ENCODE measurements at regions not wholly inside any gene's neighbourhood (a gene's known extent, or its start where the extent isn't known, plus 50 kb on each side); places are given as distances from the start of the nearest gene placed in this dataset.
A peak's percentile ranks its signal among the peaks of the same experiment; 100 is the strongest.
"Not testable (repeated sequence)": the region's sequence is repeated elsewhere in the genome, so short reads cannot be mapped to it uniquely, and the experiment has no call there.

GRCh38 chr3:27025718-27026117 lies 343.5 kb downstream of the NEK10 start:
- peak overlapping the region; percentile 71 for H3K4me2 ChIP-seq
- peak overlapping the region; percentile 57 for H3K27ac ChIP-seq
- H3K27me3 ChIP-seq, result no peaks in the 10 kb centered on the region
- peaks cover 67% of the 10 kb centered on the region for H3K4me1 ChIP-seq
- TF ChIP-seq Cebpa-rat (IDR thresholded peaks at IDR 0.05), result no peak
- H3K9me3 ChIP-seq, result peaks cover 16% of the 10 kb centered on the region
- H3K4me3 ChIP-seq, result no peak overlapping the region
- H3K9ac ChIP-seq, result no peak overlapping the region
- no peaks in the 10 kb centered on the region for H3K36me3 ChIP-seq
- no peaks in the 10 kb centered on the region for H4K20me1 ChIP-seq

GRCh38 chr3:27031476-27031875 lies 337.7 kb downstream of the NEK10 start:
- H4K20me1 ChIP-seq, result no peaks in the 10 kb centered on the region
- H3K36me3 ChIP-seq, result no peaks in the 10 kb centered on the region
- TF ChIP-seq Cebpa-rat (IDR thresholded peaks at IDR 0.05), result no peak
- peaks cover 39% of the 10 kb centered on the region for H3K4me1 ChIP-seq
- peaks cover 37% of the 10 kb centered on the region for H3K9me3 ChIP-seq
- H3K9ac ChIP-seq, result no peak overlapping the region
- H3K27ac ChIP-seq, result peak overlapping the region; percentile 36
- H3K27me3 ChIP-seq, result no peaks in the 10 kb centered on the region
- H3K4me3 ChIP-seq, result no peak overlapping the region
- H3K4me2 ChIP-seq, result peak overlapping the region; percentile 51

- H3K4me2 ChIP-seq, result no peak overlapping the region
- H3K27me3 ChIP-seq, result no peaks in the 10 kb centered on the region
- no peaks in the 10 kb centered on the region for H3K36me3 ChIP-seq
- H3K9ac ChIP-seq, result no peak overlapping the region
- no peaks in the 10 kb centered on the region for H4K20me1 ChIP-seq
- H3K4me3 ChIP-seq, result no peak overlapping the region
- no peak overlapping the region for H3K27ac ChIP-seq
- peaks cover 34% of the 10 kb centered on the region for H3K4me1 ChIP-seq
- peaks cover 22% of the 10 kb centered on the region for H3K9me3 ChIP-seq
- TF ChIP-seq Cebpa-rat (IDR thresholded peaks at IDR 0.05), result no peak
Observed at GRCh38 chr3:27034255-27034654, 334.9 kb downstream of the NEK10 start.

GRCh38 chr3:27040674-27041073 lies 328.5 kb downstream of the NEK10 start:
- Histone ChIP-seq H3K36me3 (no peaks in the 10 kb centered on the region), H3K9ac (no peak overlapping the region), H4K20me1 (no peaks in the 10 kb centered on the region), H3K27me3 (no peaks in the 10 kb centered on the region), H3K27ac (no peak overlapping the region), H3K9me3 (no peaks in the 10 kb centered on the region), H3K4me2 (no peak overlapping the region), H3K4me3 (no peak overlapping the region), H3K4me1 (peaks cover 6% of the 10 kb centered on the region)
- TF ChIP-seq Cebpa-rat (IDR thresholded peaks at IDR 0.05), result no peak

GRCh38 chr3:27042541-27042940 lies 326.6 kb downstream of the NEK10 start:
- H3K4me2 ChIP-seq, H3K4me3 ChIP-seq, H3K36me3 ChIP-seq, H3K27me3 ChIP-seq, H4K20me1 ChIP-seq, H3K9ac ChIP-seq, H3K4me1 ChIP-seq, H3K27ac ChIP-seq, H3K9me3 ChIP-seq: not testable (repeated sequence)

GRCh38 chr3:27043328-27043955 lies 325.7 kb downstream of the NEK10 start:
- H3K36me3 ChIP-seq, result no peaks in the 10 kb centered on the region
- H4K20me1 ChIP-seq, result no peaks in the 10 kb centered on the region
- H3K27ac ChIP-seq, result no peak overlapping the region
- H3K9ac ChIP-seq, result no peak overlapping the region
- H3K4me3 ChIP-seq, result no peak overlapping the region
- H3K4me1 ChIP-seq, result no peaks in the 10 kb centered on the region
- H3K4me2 ChIP-seq, result no peak overlapping the region
- H3K9me3 ChIP-seq, result peaks cover 12% of the 10 kb centered on the region
- no peak for TF ChIP-seq Cebpa-rat (IDR thresholded peaks at IDR 0.05)
- H3K27me3 ChIP-seq, result no peaks in the 10 kb centered on the region

GRCh38 chr3:27044931-27045481 lies 324.2 kb downstream of the NEK10 start:
- H3K4me1 ChIP-seq, result no peaks in the 10 kb centered on the region
- no peaks in the 10 kb centered on the region for H3K27me3 ChIP-seq
- H3K36me3 ChIP-seq, result no peaks in the 10 kb centered on the region

GRCh38 chr3:27046351-27046750 lies 322.8 kb downstream of the NEK10 start:
- Histone ChIP-seq H3K4me2 (no peak overlapping the region), H3K4me1 (no peaks in the 10 kb centered on the region), H3K9me3 (peaks cover 26% of the 10 kb centered on the region), H3K36me3 (no peaks in the 10 kb centered on the region), H3K27ac (no peak overlapping the region), H4K20me1 (no peaks in the 10 kb centered on the region), H3K4me3 (no peak overlapping the region), H3K9ac (no peak overlapping the region), H3K27me3 (no peaks in the 10 kb centered on the region)
- TF ChIP-seq Cebpa-rat (IDR thresholded peaks at IDR 0.05), result no peak

More at GRCh38 chr3:27044931-27045481, 324.2 kb downstream of the NEK10 start:
- Histone ChIP-seq H3K9me3 (peaks cover 18% of the 10 kb centered on the region), H3K4me2 (no peak overlapping the region), H3K9ac (no peak overlapping the region), H3K27ac (no peak overlapping the region), H3K4me3 (no peak overlapping the region), H4K20me1 (no peaks in the 10 kb centered on the region)
- no peak for TF ChIP-seq Cebpa-rat (IDR thresholded peaks at IDR 0.05)

GRCh38 chr3:27049792-27050191 lies 319.4 kb downstream of the NEK10 start:
- Histone ChIP-seq H3K27ac (no peak overlapping the region), H3K27me3 (no peaks in the 10 kb centered on the region), H3K4me1 (no peaks in the 10 kb centered on the region), H4K20me1 (no peaks in the 10 kb centered on the region), H3K9me3 (peaks cover 44% of the 10 kb centered on the region), H3K36me3 (no peaks in the 10 kb centered on the region), H3K4me2 (no peak overlapping the region), H3K4me3 (no peak overlapping the region), H3K9ac (no peak overlapping the region)
- TF ChIP-seq Cebpa-rat (IDR thresholded peaks at IDR 0.05), result no peak

GRCh38 chr3:27051527-27051926 lies 317.7 kb downstream of the NEK10 start:
- peaks cover 44% of the 10 kb centered on the region for H3K9me3 ChIP-seq
- H3K4me3 ChIP-seq, H3K4me1 ChIP-seq, H3K36me3 ChIP-seq, H4K20me1 ChIP-seq, H3K27me3 ChIP-seq, H3K4me2 ChIP-seq, H3K9ac ChIP-seq, H3K27ac ChIP-seq: not testable (repeated sequence)

- Histone ChIP-seq H3K27ac (no peak overlapping the region), H3K27me3 (no peaks in the 10 kb centered on the region), H3K4me1 (no peaks in the 10 kb centered on the region), H3K9me3 (peaks cover 18% of the 10 kb centered on the region), H4K20me1 (no peaks in the 10 kb centered on the region), H3K9ac (no peak overlapping the region), H3K36me3 (no peaks in the 10 kb centered on the region), H3K4me3 (no peak overlapping the region), H3K4me2 (no peak overlapping the region)
- no peak for TF ChIP-seq Cebpa-rat (IDR thresholded peaks at IDR 0.05)
Observed at GRCh38 chr3:27056326-27056725, 312.9 kb downstream of the NEK10 start.
